ENCODE measurements at regions not wholly inside any gene's neighbourhood (a gene's known extent, or its start where the extent isn't known, plus 50 kb on each side); places are given as distances from the start of the nearest gene placed in this dataset.

GRCh38 chr6:5898563-5898962 lies 108.2 kb downstream of the NRN1 start:
- no peak overlapping the region for H3K9ac ChIP-seq (ENCODE audit: extremely low read depth, insufficient read length, low read length)
- H2AK5ac ChIP-seq (ENCODE audit: insufficient read length, low read length) = no peak overlapping the region
- H3K79me2 ChIP-seq (ENCODE audit: insufficient read depth, low read length) = no peaks in the 10 kb centered on the region
- no peaks in the 10 kb centered on the region for H3K9me3 ChIP-seq (ENCODE audit: control insufficient read depth, low read depth, low read length)
- Mint-ChIP-seq H3K9me3 (no peaks in the 10 kb centered on the region; a peak in 1 of 5 replicates), H3K27ac (no peak overlapping the region), H3K27me3 (ENCODE audit: low read depth) (peaks cover 19% of the 10 kb centered on the region), H3K36me3 (ENCODE audit: insufficient read depth in 1 of 3, low read depth in 3 of 3) (no peaks in the 10 kb centered on the region; a peak in 1 of 7 replicates), H3K4me1 (peaks cover 0 to 2% of the 10 kb centered on the region in 2 experiments; a peak in 1 of 4 replicates), H3K4me3 (no peak overlapping the region)
- H3T11ph ChIP-seq (ENCODE audit: low read length) = no peak overlapping the region
- no peaks in the 10 kb centered on the region for H4K20me1 ChIP-seq (ENCODE audit: control insufficient read depth, insufficient read depth, insufficient read length)
- H3K14ac ChIP-seq (ENCODE audit: insufficient read depth, low read length) = no peak overlapping the region
- no peak overlapping the region for H3K4me2 ChIP-seq (ENCODE audit: insufficient read depth, insufficient read length, low read length)
- no peak overlapping the region for H2BK12ac ChIP-seq (ENCODE audit: insufficient read length, low read depth, low read length)
- H3K23ac ChIP-seq (ENCODE audit: insufficient read length, low read depth, low read length) = no peak overlapping the region
- no peak overlapping the region for H3K4ac ChIP-seq (ENCODE audit: low read depth, low read length)
- no peaks in the 10 kb centered on the region for H3K79me1 ChIP-seq (ENCODE audit: insufficient read depth, low read depth, low read length, poor library complexity, severe bottlenecking)
- H2AFZ ChIP-seq (ENCODE audit: low read length) = no peak overlapping the region
- no peak overlapping the region for H4K5ac ChIP-seq (ENCODE audit: insufficient read length, low read depth, low read length)
- WGBS (ENCODE audit: extremely low coverage, insufficient read length, low lambda C conversion rate) = no CpG with 5 or more reads among the region's 8 CpGs
- no peak overlapping the region for H2BK5ac ChIP-seq (ENCODE audit: insufficient read length, low read length)
- H2BK15ac ChIP-seq (ENCODE audit: low read depth, low read length) = no peak overlapping the region
- no peak overlapping the region for H4K8ac ChIP-seq (replicated peaks; ENCODE audit: insufficient read length, low read depth, low read length)
- no peaks in the 10 kb centered on the region for H3K23me2 ChIP-seq (ENCODE audit: insufficient read length, low read depth, low read length, poor library complexity, severe bottlenecking)
- peak; percentile 44 for TF ChIP-seq CTCF (conservative IDR thresholded peaks at IDR 0.05)
- H4K91ac ChIP-seq (ENCODE audit: insufficient read length, low read depth, low read length) = no peak overlapping the region
- no peak overlapping the region for H3K56ac ChIP-seq (ENCODE audit: insufficient read length, low read depth, low read length)
- H3K27me3 ChIP-seq (ENCODE audit: insufficient read depth, low read length) = no peaks in the 10 kb centered on the region
- no peak overlapping the region for H3K27ac ChIP-seq (ENCODE audit: insufficient read length, low read depth, low read length)
- no peak overlapping the region for H2BK120ac ChIP-seq (ENCODE audit: low read depth, low read length, poor library complexity, severe bottlenecking)
- H2BK20ac ChIP-seq (ENCODE audit: low read depth, low read length, poor library complexity, severe bottlenecking) = no peak overlapping the region
- H3K4me1 ChIP-seq (ENCODE audit: insufficient read depth, low read length) = no peaks in the 10 kb centered on the region
- peak; percentile 37 for DNase-seq
- no peak overlapping the region for H3K18ac ChIP-seq (ENCODE audit: insufficient read length, low read depth, low read length)
